Astrocyte (in vitro differentiated cells and primary cell): ENCODE measurements at regions not wholly inside any gene's neighbourhood (a gene's known extent, or its start where the extent isn't known, plus 50 kb on each side); places are given as distances from the start of the nearest gene placed in this dataset.

Experiments used
- DNase-seq: peaks from one replicate; pipeline ENCODE4 v3.0.0-alpha.2; 2010; ENCODE audit warnings: low read depth
- FAIRE-seq: peaks from 2 replicates; lab custom pipeline; 2011; peaks lifted over from hg19 to GRCh38; lab: Jason Lieb, UNC
- H2AFZ ChIP-seq: 2 replicates; pipeline ENCODE4 v1.6.0; 2012; ENCODE audit warnings: low read depth, low read length, inconsistent platforms
- H3K27ac ChIP-seq: 2 replicates; pipeline ENCODE4 v1.5.1; 2011; ENCODE audit warnings: low read depth, low read length, inconsistent platforms
- H3K27me3 ChIP-seq: 2 replicates; pipeline ENCODE4 v1.6.0; 2011; ENCODE audit warnings: low read length, inconsistent platforms; ENCODE audit not compliant: insufficient read depth
- H3K36me3 ChIP-seq: 2 replicates; pipeline ENCODE4 v1.5.1; 2011; ENCODE audit warnings: low read length, inconsistent platforms; ENCODE audit not compliant: insufficient read depth
- H3K4me1 ChIP-seq: 2 replicates; pipeline ENCODE4 v1.5.1; 2011; ENCODE audit warnings: low read length, inconsistent platforms; ENCODE audit not compliant: insufficient read depth
- H3K4me2 ChIP-seq: 2 replicates; pipeline ENCODE4 v1.6.0; 2012; ENCODE audit warnings: low read length, inconsistent platforms
- H3K4me3 ChIP-seq: 2 replicates; pipeline ENCODE4 v1.5.1; 2011; ENCODE audit warnings: low read depth, mild to moderate bottlenecking, low read length, inconsistent platforms; ENCODE audit not compliant: insufficient read depth
- H3K79me2 ChIP-seq: 2 replicates; pipeline ENCODE4 v1.6.0; 2012; ENCODE audit warnings: mild to moderate bottlenecking, low read length, inconsistent platforms; ENCODE audit not compliant: insufficient read depth
- H3K9ac ChIP-seq: 2 replicates; pipeline ENCODE4 v1.6.0; 2012; ENCODE audit warnings: mild to moderate bottlenecking, low read length, inconsistent platforms
- H3K9me3 ChIP-seq: 2 replicates; pipeline ENCODE4 v1.5.1; 2012; ENCODE audit warnings: low read depth, mild to moderate bottlenecking, low read length, inconsistent platforms; ENCODE audit not compliant: insufficient read depth
- H4K20me1 ChIP-seq: 2 replicates; pipeline ENCODE4 v1.6.0; 2012; ENCODE audit warnings: low read length, inconsistent platforms; ENCODE audit not compliant: insufficient read depth
- H3K27ac Mint-ChIP-seq: one replicate; pipeline ENCODE4 v1.8.0; 2021; ENCODE audit warnings: mild to moderate bottlenecking, mixed read lengths; ENCODE audit not compliant: unreplicated experiment
- H3K27me3 Mint-ChIP-seq: one replicate; pipeline ENCODE4 v1.8.0; 2021; ENCODE audit warnings: low read depth, mixed read lengths; ENCODE audit not compliant: unreplicated experiment
- H3K36me3 Mint-ChIP-seq: one replicate; pipeline ENCODE4 v1.8.0; 2021; ENCODE audit warnings: low read depth, mixed read lengths; ENCODE audit not compliant: unreplicated experiment
- H3K4me1 Mint-ChIP-seq: one replicate; pipeline ENCODE4 v1.8.0; 2021; ENCODE audit warnings: low read depth, mixed read lengths; ENCODE audit not compliant: unreplicated experiment
- H3K4me3 Mint-ChIP-seq: one replicate; pipeline ENCODE4 v1.8.0; 2021; ENCODE audit warnings: mild to moderate bottlenecking, moderate library complexity, mixed read lengths; ENCODE audit not compliant: unreplicated experiment
- H3K9me3 Mint-ChIP-seq: one replicate; pipeline ENCODE4 v1.8.0; 2021; ENCODE audit warnings: mild to moderate bottlenecking, mixed read lengths; ENCODE audit not compliant: unreplicated experiment
- EZH2 ChIP-seq: IDR thresholded peaks from 2 replicates; pipeline ENCODE4 v1.6.1; 2012; ENCODE audit warnings: mild to moderate bottlenecking, low read length, inconsistent platforms; ENCODE audit not compliant: insufficient read depth
- TF ChIP-seq, protein P1 (sequence below): IDR thresholded peaks from 2 replicates; pipeline ENCODE4 v1.5.1; 2011; ENCODE audit warnings: low read depth, mild to moderate bottlenecking, inconsistent platforms, low read length, moderate library complexity; ENCODE audit not compliant: insufficient read depth

DNA sequence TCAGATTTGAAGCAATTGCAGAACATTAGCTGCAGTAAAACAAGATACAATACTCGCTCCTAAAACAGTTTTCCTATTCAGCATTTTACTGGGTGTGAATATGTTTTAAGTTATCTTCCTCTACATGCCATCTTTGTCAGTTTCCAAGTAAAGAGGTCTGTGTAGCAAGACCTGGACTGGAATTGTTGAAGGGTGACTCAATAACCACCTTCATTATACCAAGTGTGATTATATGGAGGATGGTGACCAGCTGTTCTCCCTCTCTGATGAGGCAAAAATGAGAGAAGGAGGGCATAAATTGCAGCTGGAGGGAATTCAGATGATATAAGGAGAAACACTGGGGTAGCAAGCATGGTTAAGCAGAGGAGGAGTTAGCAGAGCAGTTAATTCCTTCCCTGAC is 922.1 kb upstream of the SLIT2 start:
- Histone ChIP-seq H3K4me2 (no peak overlapping the region), H2AFZ (no peak overlapping the region), H3K27ac (no peak overlapping the region), H3K79me2 (no peaks in the 10 kb centered on the region), H3K4me1 (no peaks in the 10 kb centered on the region), H3K36me3 (no peaks in the 10 kb centered on the region), H4K20me1 (no peaks in the 10 kb centered on the region), H3K9ac (no peak overlapping the region), H3K27me3 (no peaks in the 10 kb centered on the region), H3K9me3 (no peaks in the 10 kb centered on the region), H3K4me3 (no peak overlapping the region)
- H3K36me3 Mint-ChIP-seq, result no peaks in the 10 kb centered on the region
- no peaks in the 10 kb centered on the region for H3K27me3 Mint-ChIP-seq
- H3K9me3 Mint-ChIP-seq, result no peaks in the 10 kb centered on the region
- peaks cover 6% of the 10 kb centered on the region for H3K4me1 Mint-ChIP-seq
- no peak for TF ChIP-seq EZH2
- TF ChIP-seq, protein P1, sequence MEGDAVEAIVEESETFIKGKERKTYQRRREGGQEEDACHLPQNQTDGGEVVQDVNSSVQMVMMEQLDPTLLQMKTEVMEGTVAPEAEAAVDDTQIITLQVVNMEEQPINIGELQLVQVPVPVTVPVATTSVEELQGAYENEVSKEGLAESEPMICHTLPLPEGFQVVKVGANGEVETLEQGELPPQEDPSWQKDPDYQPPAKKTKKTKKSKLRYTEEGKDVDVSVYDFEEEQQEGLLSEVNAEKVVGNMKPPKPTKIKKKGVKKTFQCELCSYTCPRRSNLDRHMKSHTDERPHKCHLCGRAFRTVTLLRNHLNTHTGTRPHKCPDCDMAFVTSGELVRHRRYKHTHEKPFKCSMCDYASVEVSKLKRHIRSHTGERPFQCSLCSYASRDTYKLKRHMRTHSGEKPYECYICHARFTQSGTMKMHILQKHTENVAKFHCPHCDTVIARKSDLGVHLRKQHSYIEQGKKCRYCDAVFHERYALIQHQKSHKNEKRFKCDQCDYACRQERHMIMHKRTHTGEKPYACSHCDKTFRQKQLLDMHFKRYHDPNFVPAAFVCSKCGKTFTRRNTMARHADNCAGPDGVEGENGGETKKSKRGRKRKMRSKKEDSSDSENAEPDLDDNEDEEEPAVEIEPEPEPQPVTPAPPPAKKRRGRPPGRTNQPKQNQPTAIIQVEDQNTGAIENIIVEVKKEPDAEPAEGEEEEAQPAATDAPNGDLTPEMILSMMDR, result no peak
- no peak for FAIRE-seq
- no peak overlapping the region for H3K4me3 Mint-ChIP-seq
- no peak overlapping the region for H3K27ac Mint-ChIP-seq
- DNase-seq, result peak; percentile 56

DNA sequence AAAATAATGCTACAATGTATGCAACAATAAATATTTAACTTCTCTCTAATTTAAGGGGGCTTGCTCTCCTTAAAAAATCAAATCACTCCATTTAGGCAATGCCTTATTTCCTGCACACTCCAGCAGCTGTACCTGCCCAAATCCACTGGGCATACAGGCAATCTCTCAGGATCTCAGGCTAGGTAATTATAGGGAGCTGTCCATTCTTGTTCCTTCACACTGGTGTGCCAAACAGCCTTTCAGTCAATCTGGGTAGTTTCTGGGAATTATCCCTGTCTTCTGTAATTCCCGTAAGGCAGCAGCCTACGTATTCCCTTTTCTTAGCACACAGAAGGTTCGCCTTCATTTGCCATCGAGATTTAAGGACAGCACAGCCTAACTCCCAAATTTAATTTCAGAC is 922.6 kb upstream of the SLIT2 start:
- Histone ChIP-seq H3K9ac (no peak overlapping the region), H3K27me3 (no peaks in the 10 kb centered on the region), H3K4me3 (no peak overlapping the region), H4K20me1 (no peaks in the 10 kb centered on the region), H3K4me2 (no peak overlapping the region), H2AFZ (no peak overlapping the region), H3K9me3 (no peaks in the 10 kb centered on the region), H3K27ac (no peak overlapping the region), H3K4me1 (no peaks in the 10 kb centered on the region), H3K79me2 (no peaks in the 10 kb centered on the region), H3K36me3 (no peaks in the 10 kb centered on the region)
- DNase-seq (no peak), FAIRE-seq (no peak)
- Mint-ChIP-seq H3K36me3 (no peaks in the 10 kb centered on the region), H3K27me3 (no peaks in the 10 kb centered on the region), H3K27ac (no peak overlapping the region), H3K4me3 (no peak overlapping the region), H3K9me3 (no peaks in the 10 kb centered on the region), H3K4me1 (peaks cover 6% of the 10 kb centered on the region)
- TF ChIP-seq, protein P1, result no peak
- TF ChIP-seq EZH2, result no peak

- H3K27ac Mint-ChIP-seq, result no peak overlapping the region
- H3K27ac ChIP-seq, result no peak overlapping the region
These were observed 924.3 kb upstream of the SLIT2 start for GRCh38 chr4:19327364-19327763.

More at GRCh38 chr4:19327364-19327763, 924.3 kb upstream of the SLIT2 start:
- Histone ChIP-seq H2AFZ (no peak overlapping the region), H3K79me2 (no peaks in the 10 kb centered on the region), H3K27me3 (no peaks in the 10 kb centered on the region), H3K4me3 (no peak overlapping the region), H3K4me2 (no peak overlapping the region), H3K9me3 (no peaks in the 10 kb centered on the region), H4K20me1 (no peaks in the 10 kb centered on the region), H3K9ac (no peak overlapping the region), H3K36me3 (no peaks in the 10 kb centered on the region), H3K4me1 (no peaks in the 10 kb centered on the region)
- Mint-ChIP-seq H3K4me3 (no peak overlapping the region), H3K9me3 (no peaks in the 10 kb centered on the region), H3K4me1 (peaks cover 6% of the 10 kb centered on the region), H3K27me3 (no peaks in the 10 kb centered on the region), H3K36me3 (no peaks in the 10 kb centered on the region)
- TF ChIP-seq, protein P1, result no peak
- TF ChIP-seq EZH2, result no peak
- DNase-seq (no peak), FAIRE-seq (no peak)
